OCI-LY7 (cell line): ENCODE measurements at regions not wholly inside any gene's neighbourhood (a gene's known extent, or its start where the extent isn't known, plus 50 kb on each side); places are given as distances from the start of the nearest gene placed in this dataset.

Source experiments
- BruUV-seq: library from RNA; stranded (reverse); fragments of 400-500 nt; replicated peaks from 2 replicates; lab custom pipeline; 2021; lab: Mats Ljungman, UMichigan
- CTCF ChIA-PET: fragments of 300-600 bp; sonication (Branson Sonifier 250); formaldehyde crosslinking; loops from one replicate; lab custom pipeline; 2022; ENCODE audit warnings: antibody characterized with exemption; ENCODE audit not compliant: unreplicated experiment; lab: Charles Lee
- POLR2A ChIA-PET: fragments of 300-600 bp; sonication (Branson Sonifier 250); formaldehyde crosslinking; loops from one replicate; lab custom pipeline; 2022; ENCODE audit warnings: antibody characterized with exemption; lab: Charles Lee
- DNase-seq: peaks from one replicate; pipeline ENCODE4 v3.0.0-alpha.2; 2015; ENCODE audit warnings: low spot score
- H2AFZ ChIP-seq: fragments of 200-600 bp; sonication (generic), shearing (Covaris generic); 2 replicates; pipeline ENCODE4 v1.6.1; 2014; ENCODE audit warnings: mild to moderate bottlenecking, antibody characterized with exemption, low read length, moderate library complexity
- H3K27ac ChIP-seq: fragments of 200-600 bp; sonication (generic); 2 replicates; pipeline ENCODE4 v1.5.1; 2014; ENCODE audit warnings: mixed run types, low read depth, mild to moderate bottlenecking, moderate library complexity, low read length, inconsistent platforms; ENCODE audit not compliant: poor library complexity, severe bottlenecking
- H3K36me3 ChIP-seq: fragments of 200-600 bp; sonication (generic); 2 replicates; pipeline ENCODE4 v1.6.1; 2014; ENCODE audit warnings: mild to moderate bottlenecking, antibody characterized with exemption, low read length, moderate library complexity, mixed read lengths; ENCODE audit not compliant: insufficient read depth
- H3K4me1 ChIP-seq: fragments of 200-600 bp; sonication (generic); 2 replicates; pipeline ENCODE4 v1.5.1; 2014; ENCODE audit warnings: mild to moderate bottlenecking, low read length; ENCODE audit not compliant: insufficient read depth, poor library complexity, severe bottlenecking
- H3K4me2 ChIP-seq: fragments of 200-600 bp; sonication (generic); 2 replicates; pipeline ENCODE4 v1.6.1; 2014; ENCODE audit warnings: mild to moderate bottlenecking, low read length
- H3K4me3 ChIP-seq: fragments of 200-600 bp; sonication (generic); 2 replicates; pipeline ENCODE4 v1.5.1; 2014; ENCODE audit warnings: mild to moderate bottlenecking, low read depth, low read length; ENCODE audit not compliant: poor library complexity, severe bottlenecking
- H3K79me2 ChIP-seq: fragments of 200-600 bp; sonication (generic); 2 replicates; pipeline ENCODE4 v1.6.1; 2016; ENCODE audit warnings: low read depth, mild to moderate bottlenecking, low read length, moderate library complexity, mixed read lengths; ENCODE audit not compliant: insufficient read depth
- H3K9me2 ChIP-seq: fragments of 200-600 bp; sonication (generic); 2 replicates; pipeline ENCODE4 v1.6.1; 2016; ENCODE audit warnings: mild to moderate bottlenecking, low read length, mixed read lengths; ENCODE audit not compliant: insufficient read depth
- H3K9me3 ChIP-seq: fragments of 200-600 bp; sonication (generic); 2 replicates; pipeline ENCODE4 v1.6.1; 2014; ENCODE audit warnings: mild to moderate bottlenecking, mixed run types, low read length, mixed read lengths
- H4K20me1 ChIP-seq: fragments of 200-600 bp; sonication (generic); 2 replicates; pipeline ENCODE4 v1.6.1; 2014; ENCODE audit warnings: mild to moderate bottlenecking, antibody characterized with exemption, low read length, moderate library complexity, mixed read lengths; ENCODE audit not compliant: insufficient read depth
- CTCF ChIP-seq: fragments of 200-600 bp; sonication (generic); conservative IDR thresholded peaks from 2 replicates; pipeline ENCODE4 v1.5.1; 2014; ENCODE audit warnings: mild to moderate bottlenecking, antibody characterized with exemption, low read length, moderate library complexity, mixed read lengths
- EZH2phosphoT487 ChIP-seq: fragments of 200-600 bp; sonication (generic); IDR thresholded peaks from 2 replicates; pipeline ENCODE4 v1.6.1; 2018; ENCODE audit warnings: low read depth, borderline replicate concordance, mild to moderate bottlenecking, mixed run types, antibody characterized with exemption, low read length, moderate library complexity, mixed read lengths
- intact Hi-C: fragments of 100-400 bp; cut with micrococcal nuclease; formaldehyde crosslinking; loops from one replicate; pipeline ENCODE4 v1.10.0; 2022; ENCODE audit not compliant: unreplicated experiment

- CTCF ChIA-PET, result no interaction called here
- POLR2A ChIA-PET, result no interaction called here
- H3K9me3 ChIP-seq, result no peaks in the 10 kb centered on the region
- H4K20me1 ChIP-seq, result no peaks in the 10 kb centered on the region
- no peaks in the 10 kb centered on the region for H3K9me2 ChIP-seq
- no peak for DNase-seq
- intact Hi-C loops, result no loop called here
- H3K4me2 ChIP-seq, result no peak overlapping the region
- H3K27ac ChIP-seq, result no peak overlapping the region
- no peaks in the 10 kb centered on the region for H3K36me3 ChIP-seq
- no peak overlapping the region for H3K4me3 ChIP-seq
- TF ChIP-seq EZH2phosphoT487, result no peak
- TF ChIP-seq CTCF, result no peak
- no peaks in the 10 kb centered on the region for H3K4me1 ChIP-seq
- H3K79me2 ChIP-seq, result no peaks in the 10 kb centered on the region
- no TSS peak for BruUV-seq
- H2AFZ ChIP-seq, result no peak overlapping the region
Measured at GRCh38 chr4:144905286-144905685, 192.7 kb downstream of the ANAPC10 start.

GRCh38 chr4:144906181-144906925 lies 191.6 kb downstream of the ANAPC10 start:
- no peaks in the 10 kb centered on the region for H4K20me1 ChIP-seq
- intact Hi-C loops, result no loop called here
- CTCF ChIA-PET, result no interaction called here

More at GRCh38 chr4:144906181-144906925, 191.6 kb downstream of the ANAPC10 start:
- Histone ChIP-seq H3K79me2 (no peaks in the 10 kb centered on the region), H2AFZ (no peak overlapping the region), H3K4me3 (no peak overlapping the region), H3K4me2 (no peak overlapping the region), H3K4me1 (no peaks in the 10 kb centered on the region), H3K36me3 (no peaks in the 10 kb centered on the region), H3K9me3 (no peaks in the 10 kb centered on the region), H3K9me2 (no peaks in the 10 kb centered on the region; the same call in 1 of the 2 replicates), H3K27ac (no peak overlapping the region)
- DNase-seq, result no peak
- BruUV-seq, result no TSS peak
- POLR2A ChIA-PET, result no interaction called here
- TF ChIP-seq EZH2phosphoT487 (no peak), CTCF (no peak)
